Liver (tissue), 8 donors: ENCODE measurements at regions not wholly inside any gene's neighbourhood (a gene's known extent, or its start where the extent isn't known, plus 50 kb on each side); places are given as distances from the start of the nearest gene placed in this dataset.

Source experiments
- DNase-seq: peaks from one replicate; pipeline ENCODE4 v3.0.0-alpha.2; 2017; ENCODE audit warnings: low spot score
- H3K27ac ChIP-seq, 2 donors: one replicate each; pipeline ENCODE4 v1.7.0; 2013; ENCODE audit warnings: inconsistent platforms in 2 of 2, low read length in 2 of 2, control low read depth in 1 of 2, low read depth in 1 of 2, mild to moderate bottlenecking in 1 of 2
- H3K27me3 ChIP-seq, 4 donors: one replicate each; pipeline versions ENCODE4 v1.6.1 to v1.7.0; 2013; ENCODE audit warnings: low read length in 3 of 4, inconsistent platforms in 1 of 4, mild to moderate bottlenecking in 1 of 4, moderate library complexity in 1 of 4; ENCODE audit not compliant: control insufficient read depth in 4 of 4, insufficient read depth in 4 of 4
- H3K36me3 ChIP-seq, 4 donors: one replicate each; pipeline versions ENCODE4 v1.6.1 to v1.7.0; 2013; ENCODE audit warnings: low read length in 3 of 4, mild to moderate bottlenecking in 3 of 4, low read depth in 1 of 4, moderate library complexity in 1 of 4; ENCODE audit not compliant: control insufficient read depth in 4 of 4, insufficient read depth in 3 of 4
- H3K4me1 ChIP-seq, 4 donors: one replicate each; pipeline versions ENCODE4 v1.6.1 to v1.7.0; 2013; ENCODE audit warnings: low read length in 3 of 4, mild to moderate bottlenecking in 3 of 4, moderate library complexity in 1 of 4; ENCODE audit not compliant: control insufficient read depth in 4 of 4, insufficient read depth in 4 of 4
- H3K4me3 ChIP-seq, 3 donors: one replicate each; pipeline versions ENCODE4 v1.6.1 to v1.7.0; 2013; ENCODE audit warnings: low read length in 3 of 3, control low read depth in 1 of 3, low read depth in 1 of 3, mild to moderate bottlenecking in 1 of 3
- H3K9ac ChIP-seq, 2 donors: one replicate each; pipeline ENCODE4 v1.7.0; 2013; ENCODE audit warnings: low read length in 2 of 2, mild to moderate bottlenecking in 2 of 2, moderate library complexity in 2 of 2, control low read depth in 1 of 2, low read depth in 1 of 2
- H3K9me3 ChIP-seq, 4 donors: one replicate each; pipeline versions ENCODE4 v1.6.1 to v1.7.0; 2013; ENCODE audit warnings: low read length in 3 of 4; ENCODE audit not compliant: control insufficient read depth in 4 of 4
- EGR1 ChIP-seq, 2 donors: IDR thresholded peaks; 2 replicates each; pipeline ENCODE4 v1.6.1; 2016 to 2018; ENCODE audit warnings: antibody characterized with exemption in 2 of 2, low read depth in 2 of 2
- FOXA1 ChIP-seq: IDR thresholded peaks from 2 replicates; pipeline ENCODE4 v1.6.1; 2016; ENCODE audit warnings: antibody characterized with exemption
- GABPA ChIP-seq, 2 donors: IDR thresholded peaks in 1 of 2; conservative IDR thresholded peaks in 1 of 2; 2 replicates each; pipeline ENCODE4 v1.6.1; 2016; ENCODE audit warnings: antibody characterized with exemption in 2 of 2, mild to moderate bottlenecking in 1 of 2, moderate library complexity in 1 of 2
- HNF4A ChIP-seq, 2 donors: conservative IDR thresholded peaks; 2 replicates each; pipeline ENCODE4 v1.6.1; 2016; ENCODE audit warnings: antibody characterized with exemption in 2 of 2, mild to moderate bottlenecking in 2 of 2
- JUND ChIP-seq, 2 donors: IDR thresholded peaks; 2 replicates each; pipeline ENCODE4 v1.6.1; 2016; ENCODE audit warnings: antibody characterized with exemption in 2 of 2
- NR2F2 ChIP-seq: IDR thresholded peaks from 2 replicates; pipeline ENCODE4 v1.6.1; 2016; ENCODE audit warnings: antibody characterized with exemption
- SP1 ChIP-seq: IDR thresholded peaks from 2 replicates; pipeline ENCODE4 v1.6.1; 2018; ENCODE audit warnings: antibody characterized with exemption, mild to moderate bottlenecking
- ZBTB33 ChIP-seq: IDR thresholded peaks from 2 replicates; pipeline ENCODE4 v1.6.1; 2016; ENCODE audit warnings: antibody characterized with exemption
- WGBS: extraction: QIAGEN DNeasy Blood & Tissue Kit; methylation state at CpG from one replicate; pipeline ENCODE4 v1.1.7; 2013; 5-methylcytosine and 5-hydroxymethylcytosine counted together
- TF ChIP-seq, protein P1 (sequence below): IDR thresholded peaks from 2 replicates; pipeline ENCODE4 v1.6.1; 2016; ENCODE audit warnings: antibody characterized with exemption, mild to moderate bottlenecking
- TF ChIP-seq, protein P2 (sequence below): IDR thresholded peaks from 2 replicates; pipeline ENCODE4 v1.6.1; 2016; ENCODE audit warnings: antibody characterized with exemption
- TF ChIP-seq, protein P3 (sequence below): fragments of 150-350 bp; IDR thresholded peaks from 2 replicates; pipeline ENCODE4 v1.5.1; 2017; ENCODE audit warnings: improper control_type of control experiment, low read depth, low read length; ENCODE audit not compliant: missing input control
- donor health status: healthy.
- donor health status: healthy.
- donor health status: healthy.
- donor health status: healthy.
- donor health status: healthy.

DNA sequence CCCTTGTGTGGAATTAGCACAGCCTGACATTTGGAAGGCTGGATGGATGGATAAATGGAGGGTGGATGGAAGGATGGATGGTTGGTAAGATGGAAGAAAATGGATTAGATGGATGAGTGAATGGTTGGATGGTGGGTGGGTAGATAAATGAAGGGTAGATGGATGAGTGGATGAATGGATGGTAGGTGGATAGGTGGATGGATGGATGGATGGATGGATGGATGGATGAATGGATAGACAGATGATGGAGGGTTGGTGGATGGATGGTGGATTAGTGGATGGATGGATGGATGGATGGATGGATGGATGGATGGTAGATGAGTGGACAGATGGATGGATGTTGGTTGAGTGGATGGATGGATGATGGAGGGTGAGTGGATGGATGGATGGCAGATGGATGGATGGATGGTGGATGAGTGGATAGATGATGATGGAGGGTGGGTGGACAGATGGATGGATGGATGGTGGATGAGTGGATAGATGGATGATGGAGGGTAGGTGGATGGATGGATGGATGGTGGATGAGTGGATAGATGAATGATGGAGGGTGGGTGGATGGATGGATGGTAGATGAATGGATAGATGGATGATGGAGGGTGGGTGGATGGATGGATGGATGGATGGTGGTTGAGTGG, 175.6 kb upstream of the PPP1R26 start:
- peaks cover 0 to 4% (median 2%) of the 10 kb centered on the region in 4 donors for H3K27me3 ChIP-seq
- H3K4me1 ChIP-seq = no peaks in the 10 kb centered on the region
- no peaks in the 10 kb centered on the region for H3K36me3 ChIP-seq
- no peak overlapping the region for H3K9ac ChIP-seq
- TF ChIP-seq FOXA1 (no peak), NR2F2 (no peak), JUND (IDR thresholded peaks at IDR 0.05) (no peak), SP1 (no peak), EGR1 (IDR thresholded peaks at IDR 0.05; ENCODE audit: low read depth in 2 of 2) (no peak)
- TF ChIP-seq, protein P1, sequence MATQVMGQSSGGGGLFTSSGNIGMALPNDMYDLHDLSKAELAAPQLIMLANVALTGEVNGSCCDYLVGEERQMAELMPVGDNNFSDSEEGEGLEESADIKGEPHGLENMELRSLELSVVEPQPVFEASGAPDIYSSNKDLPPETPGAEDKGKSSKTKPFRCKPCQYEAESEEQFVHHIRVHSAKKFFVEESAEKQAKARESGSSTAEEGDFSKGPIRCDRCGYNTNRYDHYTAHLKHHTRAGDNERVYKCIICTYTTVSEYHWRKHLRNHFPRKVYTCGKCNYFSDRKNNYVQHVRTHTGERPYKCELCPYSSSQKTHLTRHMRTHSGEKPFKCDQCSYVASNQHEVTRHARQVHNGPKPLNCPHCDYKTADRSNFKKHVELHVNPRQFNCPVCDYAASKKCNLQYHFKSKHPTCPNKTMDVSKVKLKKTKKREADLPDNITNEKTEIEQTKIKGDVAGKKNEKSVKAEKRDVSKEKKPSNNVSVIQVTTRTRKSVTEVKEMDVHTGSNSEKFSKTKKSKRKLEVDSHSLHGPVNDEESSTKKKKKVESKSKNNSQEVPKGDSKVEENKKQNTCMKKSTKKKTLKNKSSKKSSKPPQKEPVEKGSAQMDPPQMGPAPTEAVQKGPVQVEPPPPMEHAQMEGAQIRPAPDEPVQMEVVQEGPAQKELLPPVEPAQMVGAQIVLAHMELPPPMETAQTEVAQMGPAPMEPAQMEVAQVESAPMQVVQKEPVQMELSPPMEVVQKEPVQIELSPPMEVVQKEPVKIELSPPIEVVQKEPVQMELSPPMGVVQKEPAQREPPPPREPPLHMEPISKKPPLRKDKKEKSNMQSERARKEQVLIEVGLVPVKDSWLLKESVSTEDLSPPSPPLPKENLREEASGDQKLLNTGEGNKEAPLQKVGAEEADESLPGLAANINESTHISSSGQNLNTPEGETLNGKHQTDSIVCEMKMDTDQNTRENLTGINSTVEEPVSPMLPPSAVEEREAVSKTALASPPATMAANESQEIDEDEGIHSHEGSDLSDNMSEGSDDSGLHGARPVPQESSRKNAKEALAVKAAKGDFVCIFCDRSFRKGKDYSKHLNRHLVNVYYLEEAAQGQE = no peak
- TF ChIP-seq, protein P2, sequence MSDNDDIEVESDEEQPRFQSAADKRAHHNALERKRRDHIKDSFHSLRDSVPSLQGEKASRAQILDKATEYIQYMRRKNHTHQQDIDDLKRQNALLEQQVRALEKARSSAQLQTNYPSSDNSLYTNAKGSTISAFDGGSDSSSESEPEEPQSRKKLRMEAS = no peak
- H3K4me3 ChIP-seq = no peak overlapping the region
- no peak for DNase-seq
- H3K9me3 ChIP-seq = no peaks in the 10 kb centered on the region
- H3K27ac ChIP-seq = no peak overlapping the region

- Histone ChIP-seq H3K9me3 (no peaks in the 10 kb centered on the region), H3K27me3 (peaks cover 0 to 8% (median 2%) of the 10 kb centered on the region in 4 donors), H3K27ac (no peak overlapping the region), H3K36me3 (no peaks in the 10 kb centered on the region), H3K9ac (no peak overlapping the region), H3K4me1 (no peaks in the 10 kb centered on the region), H3K4me3 (no peak overlapping the region)
- DNase-seq = no peak
- 67% methylated on average over 3 of the region's 3 CpGs for WGBS
- TF ChIP-seq, protein P3, sequence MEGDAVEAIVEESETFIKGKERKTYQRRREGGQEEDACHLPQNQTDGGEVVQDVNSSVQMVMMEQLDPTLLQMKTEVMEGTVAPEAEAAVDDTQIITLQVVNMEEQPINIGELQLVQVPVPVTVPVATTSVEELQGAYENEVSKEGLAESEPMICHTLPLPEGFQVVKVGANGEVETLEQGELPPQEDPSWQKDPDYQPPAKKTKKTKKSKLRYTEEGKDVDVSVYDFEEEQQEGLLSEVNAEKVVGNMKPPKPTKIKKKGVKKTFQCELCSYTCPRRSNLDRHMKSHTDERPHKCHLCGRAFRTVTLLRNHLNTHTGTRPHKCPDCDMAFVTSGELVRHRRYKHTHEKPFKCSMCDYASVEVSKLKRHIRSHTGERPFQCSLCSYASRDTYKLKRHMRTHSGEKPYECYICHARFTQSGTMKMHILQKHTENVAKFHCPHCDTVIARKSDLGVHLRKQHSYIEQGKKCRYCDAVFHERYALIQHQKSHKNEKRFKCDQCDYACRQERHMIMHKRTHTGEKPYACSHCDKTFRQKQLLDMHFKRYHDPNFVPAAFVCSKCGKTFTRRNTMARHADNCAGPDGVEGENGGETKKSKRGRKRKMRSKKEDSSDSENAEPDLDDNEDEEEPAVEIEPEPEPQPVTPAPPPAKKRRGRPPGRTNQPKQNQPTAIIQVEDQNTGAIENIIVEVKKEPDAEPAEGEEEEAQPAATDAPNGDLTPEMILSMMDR = no peak
- TF ChIP-seq HNF4A (conservative IDR thresholded peaks at IDR 0.05) = no peak
- TF ChIP-seq GABPA (IDR thresholded peaks at IDR 0.05 in 1 of 2, conservative IDR thresholded peaks at IDR 0.05 in 1 of 2) = no peak
- TF ChIP-seq ZBTB33 = no peak
- TF ChIP-seq JUND (IDR thresholded peaks at IDR 0.05) = no peak
- TF ChIP-seq, protein P1 = no peak
These were observed 174.7 kb upstream of the PPP1R26 start for GRCh38 chr9:135304886-135305285.
